SK-N-SH (cell line): ENCODE measurements at regions not wholly inside any gene's neighbourhood (a gene's known extent, or its start where the extent isn't known, plus 50 kb on each side); places are given as distances from the start of the nearest gene placed in this dataset.

Experiments used
- CTCF ChIA-PET: fragments of 300-600, 350-600 bp; formaldehyde crosslinking; extraction: SDS; loops from one replicate; lab custom pipeline; 2021; lab: Yijun Ruan, JAX
- POLR2A ChIA-PET: fragments of 350-600 bp; sonication (Branson Sonifier 250); formaldehyde crosslinking; extraction: SDS; loops from one replicate; lab custom pipeline; 2020; ENCODE audit warnings: antibody characterized with exemption, inconsistent platforms; lab: Yijun Ruan, JAX
- DNase-seq: peaks from one replicate; pipeline ENCODE4 v3.0.0; 2012
- H2AFZ ChIP-seq: fragments of 200-600 bp; sonication (generic); 2 replicates; pipeline ENCODE4 v1.8.1; 2016; ENCODE audit warnings: antibody characterized with exemption, mild to moderate bottlenecking, low read depth
- H3F3A ChIP-seq: fragments of 200-600 bp; sonication (generic); replicated peaks from 2 replicates; pipeline ENCODE3; 2016; ENCODE audit warnings: antibody characterized with exemption, mild to moderate bottlenecking; ENCODE audit not compliant: insufficient read depth
- H3K27ac ChIP-seq, 2 experiments: fragments of 200-500 bp in 1 of 2; fragments of 200-600 bp in 1 of 2; sonication (Bioruptor generic) in 1 of 2; sonication (generic), shearing (Covaris generic) in 1 of 2; 2 replicates each; pipeline versions ENCODE4 v1.5.1 to v1.6.1; 2014 to 2016; ENCODE audit warnings: low read depth in 2 of 2, inconsistent platforms in 1 of 2, low read length in 1 of 2, mild to moderate bottlenecking in 1 of 2, mixed read lengths in 1 of 2
- H3K27me3 ChIP-seq: fragments of 200-600 bp; sonication (generic), shearing (Covaris generic); 2 replicates; pipeline ENCODE4 v1.6.1; 2016; ENCODE audit warnings: mixed run types; ENCODE audit not compliant: insufficient read depth
- H3K36me3 ChIP-seq, 2 experiments: fragments of 200-500 bp in 1 of 2; fragments of 200-600 bp in 1 of 2; sonication (Bioruptor generic) in 1 of 2; sonication (generic) in 1 of 2; replicated peaks in 1 of 2; 2 replicates each; pipeline versions ENCODE3 to v1.5.1; 2014 to 2016; ENCODE audit warnings: low read length in 1 of 2, mild to moderate bottlenecking in 1 of 2; ENCODE audit not compliant: insufficient read depth in 2 of 2, control insufficient read depth in 1 of 2
- H3K4me1 ChIP-seq, 2 experiments: fragments of 200-500 bp in 1 of 2; fragments of 200-600 bp in 1 of 2; sonication (Bioruptor generic) in 1 of 2; sonication (generic), shearing (Covaris generic) in 1 of 2; 2 replicates each; pipeline versions ENCODE4 v1.5.1 to v1.6.1; 2014 to 2016; ENCODE audit warnings: low read depth in 1 of 2, low read length in 1 of 2, mixed run types in 1 of 2; ENCODE audit not compliant: insufficient read depth in 2 of 2, control insufficient read depth in 1 of 2
- H3K4me2 ChIP-seq: fragments of 200-600 bp; sonication (generic), shearing (Covaris generic); 2 replicates; pipeline ENCODE4 v1.6.1; 2017; ENCODE audit warnings: mixed run types
- H3K4me3 ChIP-seq, 2 experiments: fragments of 200-500 bp in 1 of 2; fragments of 200-600 bp in 1 of 2; sonication (Bioruptor generic) in 1 of 2; sonication (generic), shearing (Covaris generic) in 1 of 2; 2 replicates each; pipeline versions ENCODE4 v1.5.1 to v1.8.1; 2014 to 2016; ENCODE audit warnings: low read depth in 2 of 2, inconsistent platforms in 1 of 2, low read length in 1 of 2, mild to moderate bottlenecking in 1 of 2, mixed read lengths in 1 of 2, moderate library complexity in 1 of 2
- H3K79me2 ChIP-seq: fragments of 200-600 bp; sonication (generic); 2 replicates; pipeline ENCODE4 v1.8.1; 2017; ENCODE audit warnings: mild to moderate bottlenecking; ENCODE audit not compliant: insufficient read depth
- H3K9ac ChIP-seq: fragments of 200-600 bp; sonication (generic); 2 replicates; pipeline ENCODE4 v1.6.1; 2017; ENCODE audit warnings: mixed run types
- H3K9me2 ChIP-seq: fragments of 200-600 bp; sonication (generic); 2 replicates; pipeline ENCODE4 v1.6.1; 2017; ENCODE audit warnings: mixed run types
- H3K9me3 ChIP-seq: fragments of 200-600 bp; sonication (generic); 2 replicates; pipeline ENCODE4 v1.6.1; 2017; ENCODE audit warnings: mixed run types, mild to moderate bottlenecking, moderate library complexity
- H4K20me1 ChIP-seq: fragments of 200-600 bp; sonication (generic); 2 replicates; pipeline ENCODE4 v1.6.1; 2017; ENCODE audit warnings: mild to moderate bottlenecking, mixed run types; ENCODE audit not compliant: insufficient read depth
- EP300 ChIP-seq, 2 experiments: IDR thresholded peaks; 2 replicates each; pipeline versions ENCODE4 v1.4.0 to v1.6.1; 2012; ENCODE audit warnings: borderline replicate concordance in 1 of 2, low read depth in 1 of 2, low read length in 1 of 2
- EZH2phosphoT487 ChIP-seq: fragments of 200-600 bp; sonication (generic); IDR thresholded peaks from 2 replicates; pipeline ENCODE4 v1.6.1; 2017; ENCODE audit warnings: low read depth, mixed run types, mild to moderate bottlenecking, antibody characterized with exemption, moderate library complexity, borderline replicate concordance
- FOSL2 ChIP-seq: IDR thresholded peaks from 2 replicates; pipeline ENCODE4 v1.4.0; 2012; ENCODE audit warnings: low read depth, mild to moderate bottlenecking, moderate library complexity, borderline replicate concordance
- FOXJ3 ChIP-seq: sonication (generic); formaldehyde crosslinking; IDR thresholded peaks from 2 replicates; pipeline ENCODE4 v1.5.1; 2020; ENCODE audit warnings: mild to moderate bottlenecking, missing genetic modification reagents
- FOXM1 ChIP-seq: IDR thresholded peaks from 2 replicates; pipeline ENCODE4 v1.4.0; 2012; ENCODE audit warnings: low read depth, mild to moderate bottlenecking
- GATA2 ChIP-seq: sonication (generic); formaldehyde crosslinking; IDR thresholded peaks from 2 replicates; pipeline ENCODE4 v1.5.0; 2020; ENCODE audit warnings: mild to moderate bottlenecking, missing genetic modification reagents
- MXI1 ChIP-seq: IDR thresholded peaks from 2 replicates; pipeline ENCODE4 v1.6.1; 2012; ENCODE audit warnings: mild to moderate bottlenecking, low read depth, low read length, improper control_type of control experiment
- NRF1 ChIP-seq: IDR thresholded peaks from 2 replicates; pipeline ENCODE4 v1.6.1; 2012; ENCODE audit warnings: low read depth, mild to moderate bottlenecking, low read length
- POLR2AphosphoS5 ChIP-seq: IDR thresholded peaks from 2 replicates; pipeline ENCODE4 v1.6.1; 2012; ENCODE audit warnings: low read depth, low read length
- RXRA ChIP-seq: IDR thresholded peaks from 2 replicates; pipeline ENCODE4 v1.4.0; 2012; ENCODE audit warnings: low read depth, mild to moderate bottlenecking, borderline replicate concordance
- YY1 ChIP-seq: IDR thresholded peaks from 2 replicates; pipeline ENCODE4 v1.4.0; 2012; ENCODE audit warnings: low read depth, mild to moderate bottlenecking
- WGBS: methylation state at CpG from one replicate; pipeline ENCODE4 v1.1.6; 2017; ENCODE audit warnings: low lambda C conversion rate; 5-methylcytosine and 5-hydroxymethylcytosine counted together
- TF ChIP-seq, protein P1 (sequence below): fragments of 200-600 bp; sonication (generic); IDR thresholded peaks from 2 replicates; pipeline ENCODE4 v1.6.1; 2017; ENCODE audit warnings: antibody characterized with exemption, mild to moderate bottlenecking, moderate library complexity
- TF ChIP-seq, protein P2 (sequence below): fragments of 150-350 bp; IDR thresholded peaks from 2 replicates; pipeline ENCODE4 v1.6.1; 2017; ENCODE audit warnings: antibody characterized with exemption, low read length, low read depth, borderline replicate concordance

DNA sequence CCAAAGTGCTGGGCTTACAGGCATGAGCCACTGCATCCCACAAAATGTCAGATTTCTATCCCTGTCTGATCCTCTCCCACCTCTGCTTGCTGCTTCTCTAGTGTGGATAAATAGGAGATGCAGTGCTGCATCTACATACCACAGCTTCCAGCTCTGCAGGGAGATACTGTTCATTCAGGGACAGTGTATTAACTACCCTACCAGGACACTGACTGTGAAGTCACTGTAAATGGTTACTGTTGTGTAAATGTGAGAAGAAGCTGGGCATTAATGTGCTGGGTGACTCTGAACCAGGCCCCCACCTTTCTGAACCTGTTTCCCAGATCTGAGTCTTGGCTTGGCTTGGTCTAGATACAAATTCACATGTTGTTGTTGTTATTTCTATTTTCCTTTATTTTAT, 488.6 kb upstream of the SULF2 start (continued):
- TF ChIP-seq RXRA, result no peak

DNA sequence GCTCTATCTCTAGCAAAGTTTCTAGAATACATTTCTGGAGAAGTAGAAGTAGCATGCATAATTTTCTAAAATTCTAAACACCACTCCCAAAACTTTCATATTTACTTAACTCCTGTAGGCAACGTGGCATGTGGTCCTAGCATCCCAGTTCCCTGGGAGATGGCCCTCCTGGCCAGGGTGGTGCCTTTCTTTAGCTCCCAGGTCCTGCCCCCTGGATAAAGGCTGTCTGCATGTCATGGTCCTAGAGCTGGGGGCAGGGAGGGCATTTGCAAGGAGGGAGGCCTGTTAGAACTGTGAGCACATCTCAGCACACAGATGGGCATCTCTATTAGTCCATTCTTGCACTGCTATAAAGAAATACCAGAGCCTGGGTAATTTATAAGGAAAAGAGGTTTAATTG, 485.6 kb upstream of the SULF2 start:
- Histone ChIP-seq H4K20me1 (no peaks in the 10 kb centered on the region), H3K9ac (no peak overlapping the region), H3K36me3 (no peaks in the 10 kb centered on the region), H3F3A (no peaks in the 10 kb centered on the region), H3K79me2 (no peaks in the 10 kb centered on the region), H3K4me2 (no peak overlapping the region), H3K27me3 (no peaks in the 10 kb centered on the region), H3K4me3 (no peak overlapping the region), H2AFZ (no peak overlapping the region), H3K4me1 (no peaks in the 10 kb centered on the region; a peak in 1 of 4 replicates), H3K27ac (no peak overlapping the region), H3K9me2 (no peaks in the 10 kb centered on the region), H3K9me3 (no peaks in the 10 kb centered on the region)
- whole genome bisulfite sequencing, result 25% methylated on average over 1 of the region's 1 CpG
- POLR2A ChIA-PET, result no interaction called here
- no peak for TF ChIP-seq FOXJ3 (CRISPR knock-in tag)
- TF ChIP-seq YY1, result no peak
- TF ChIP-seq EP300 (IDR thresholded peaks at IDR 0.05; ENCODE audit: borderline replicate concordance in 1 of 2, low read depth in 1 of 2, low read length in 1 of 2), result no peak
- no peak for TF ChIP-seq FOSL2
- CTCF ChIA-PET, result no interaction called here
- DNase-seq, result no peak

DNA sequence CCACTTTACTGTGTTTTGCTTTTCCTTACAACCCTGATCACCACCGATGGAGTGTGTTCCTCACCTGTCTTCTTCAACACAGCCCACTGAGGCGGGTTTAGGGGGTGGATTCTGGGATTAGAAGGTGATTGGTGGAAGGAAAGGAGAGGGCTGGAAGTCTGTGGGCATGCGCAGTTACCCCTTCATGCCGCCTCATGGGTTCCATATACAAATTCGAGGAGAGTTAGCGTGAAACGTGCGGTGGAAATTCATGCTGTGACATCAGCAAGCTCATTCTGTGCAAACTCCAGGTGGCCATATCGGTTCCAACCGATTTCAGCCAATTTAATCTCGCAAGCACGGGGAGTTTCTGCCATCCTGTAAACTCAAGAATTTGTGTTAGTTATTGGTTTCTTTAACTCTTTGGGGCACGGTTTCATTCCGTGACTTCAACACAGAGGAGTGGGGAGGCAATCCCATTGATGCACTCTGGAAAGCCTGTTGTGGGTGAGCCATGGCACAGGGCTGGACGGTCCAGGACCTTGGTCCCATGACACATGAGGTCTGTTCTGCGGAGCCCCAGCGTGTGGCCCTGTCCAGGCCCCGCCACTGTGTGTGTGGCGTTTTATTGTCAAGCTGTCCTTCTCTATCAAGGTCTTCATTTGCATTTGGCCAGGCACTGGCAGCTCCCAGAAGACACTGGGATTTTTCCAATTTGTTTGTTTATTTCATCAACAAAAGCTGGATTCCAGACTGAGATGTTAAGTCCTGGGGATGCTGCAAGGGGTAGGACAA, 482.8 kb upstream of the SULF2 start:
- no peak overlapping the region for H3K9ac ChIP-seq
- POLR2A ChIA-PET, result no interaction called here
- WGBS, result 66% methylated on average over 19 of the region's 19 CpGs

More for the DNA sequence above, 482.8 kb upstream of the SULF2 start:
- H3K9me2 ChIP-seq, result no peaks in the 10 kb centered on the region
- H3K4me1 ChIP-seq, result no peaks in the 10 kb centered on the region
- TF ChIP-seq GATA2 (CRISPR knock-in tag), result no peak
- no peak for TF ChIP-seq FOXM1
- TF ChIP-seq EP300 (IDR thresholded peaks at IDR 0.05; ENCODE audit: borderline replicate concordance in 1 of 2, low read depth in 1 of 2, low read length in 1 of 2), result no peak
- TF ChIP-seq POLR2AphosphoS5, result no peak
- TF ChIP-seq NRF1, result no peak
- TF ChIP-seq EZH2phosphoT487, result no peak
- TF ChIP-seq, protein P1, sequence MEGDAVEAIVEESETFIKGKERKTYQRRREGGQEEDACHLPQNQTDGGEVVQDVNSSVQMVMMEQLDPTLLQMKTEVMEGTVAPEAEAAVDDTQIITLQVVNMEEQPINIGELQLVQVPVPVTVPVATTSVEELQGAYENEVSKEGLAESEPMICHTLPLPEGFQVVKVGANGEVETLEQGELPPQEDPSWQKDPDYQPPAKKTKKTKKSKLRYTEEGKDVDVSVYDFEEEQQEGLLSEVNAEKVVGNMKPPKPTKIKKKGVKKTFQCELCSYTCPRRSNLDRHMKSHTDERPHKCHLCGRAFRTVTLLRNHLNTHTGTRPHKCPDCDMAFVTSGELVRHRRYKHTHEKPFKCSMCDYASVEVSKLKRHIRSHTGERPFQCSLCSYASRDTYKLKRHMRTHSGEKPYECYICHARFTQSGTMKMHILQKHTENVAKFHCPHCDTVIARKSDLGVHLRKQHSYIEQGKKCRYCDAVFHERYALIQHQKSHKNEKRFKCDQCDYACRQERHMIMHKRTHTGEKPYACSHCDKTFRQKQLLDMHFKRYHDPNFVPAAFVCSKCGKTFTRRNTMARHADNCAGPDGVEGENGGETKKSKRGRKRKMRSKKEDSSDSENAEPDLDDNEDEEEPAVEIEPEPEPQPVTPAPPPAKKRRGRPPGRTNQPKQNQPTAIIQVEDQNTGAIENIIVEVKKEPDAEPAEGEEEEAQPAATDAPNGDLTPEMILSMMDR, result no peak
- TF ChIP-seq, protein P2, sequence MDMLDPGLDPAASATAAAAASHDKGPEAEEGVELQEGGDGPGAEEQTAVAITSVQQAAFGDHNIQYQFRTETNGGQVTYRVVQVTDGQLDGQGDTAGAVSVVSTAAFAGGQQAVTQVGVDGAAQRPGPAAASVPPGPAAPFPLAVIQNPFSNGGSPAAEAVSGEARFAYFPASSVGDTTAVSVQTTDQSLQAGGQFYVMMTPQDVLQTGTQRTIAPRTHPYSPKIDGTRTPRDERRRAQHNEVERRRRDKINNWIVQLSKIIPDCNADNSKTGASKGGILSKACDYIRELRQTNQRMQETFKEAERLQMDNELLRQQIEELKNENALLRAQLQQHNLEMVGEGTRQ, result no peak
- TF ChIP-seq MXI1, result no peak
- TF ChIP-seq, all 33 proteins: peak for 0
- H3K4me2 ChIP-seq, result no peak overlapping the region
- no peaks in the 10 kb centered on the region for H3F3A ChIP-seq
- no peak overlapping the region for H2AFZ ChIP-seq
- CTCF ChIA-PET, result interaction anchor here (1.1 kb wide), 1 partner anchor 12 kb away, joined by 4 read pairs; no protein-coding TSS in a partner anchor
- H3K4me3 ChIP-seq, result no peak overlapping the region
- no peaks in the 10 kb centered on the region for H4K20me1 ChIP-seq
- no peaks in the 10 kb centered on the region for H3K9me3 ChIP-seq
- no peaks in the 10 kb centered on the region for H3K36me3 ChIP-seq
- H3K79me2 ChIP-seq, result no peaks in the 10 kb centered on the region
- H3K27me3 ChIP-seq, result no peaks in the 10 kb centered on the region; the same call in 1 of the 2 replicates
- no peak for DNase-seq
- no peak overlapping the region for H3K27ac ChIP-seq
